SJCRH30 (cell line): ENCODE measurements at regions not wholly inside any gene's neighbourhood (a gene's known extent, or its start where the extent isn't known, plus 50 kb on each side); places are given as distances from the start of the nearest gene placed in this dataset.

Experiments used
- DNase-seq, 2 experiments: peaks; one replicate each; pipeline ENCODE4 v3.0.0-alpha.2; 2015 to 2020
- H3K27ac ChIP-seq: fragments of 250-450 bp; sonication (Bioruptor Pico); 2 replicates; pipeline ENCODE4 v1.5.1; 2020; ENCODE audit warnings: mild to moderate bottlenecking, moderate library complexity
- H3K27me3 ChIP-seq: fragments of 250-450 bp; sonication (Bioruptor Pico); 2 replicates; pipeline ENCODE4 v1.5.1; 2020; ENCODE audit warnings: mild to moderate bottlenecking, moderate library complexity
- H3K36me3 ChIP-seq: fragments of 250-450 bp; sonication (Bioruptor Pico); 2 replicates; pipeline ENCODE4 v1.5.1; 2020; ENCODE audit warnings: mild to moderate bottlenecking, moderate library complexity
- H3K4me1 ChIP-seq: fragments of 250-450 bp; sonication (Bioruptor Pico); 2 replicates; pipeline ENCODE4 v1.5.1; 2020; ENCODE audit warnings: mild to moderate bottlenecking, moderate library complexity
- H3K4me3 ChIP-seq: fragments of 250-450 bp; sonication (Bioruptor Pico); 2 replicates; pipeline ENCODE4 v1.5.1; 2020; ENCODE audit warnings: mild to moderate bottlenecking, moderate library complexity
- H3K9me3 ChIP-seq: fragments of 250-450 bp; sonication (Bioruptor Pico); replicated peaks from 2 replicates; pipeline ENCODE4 v1.5.1; 2020; ENCODE audit warnings: mild to moderate bottlenecking, moderate library complexity

DNA sequence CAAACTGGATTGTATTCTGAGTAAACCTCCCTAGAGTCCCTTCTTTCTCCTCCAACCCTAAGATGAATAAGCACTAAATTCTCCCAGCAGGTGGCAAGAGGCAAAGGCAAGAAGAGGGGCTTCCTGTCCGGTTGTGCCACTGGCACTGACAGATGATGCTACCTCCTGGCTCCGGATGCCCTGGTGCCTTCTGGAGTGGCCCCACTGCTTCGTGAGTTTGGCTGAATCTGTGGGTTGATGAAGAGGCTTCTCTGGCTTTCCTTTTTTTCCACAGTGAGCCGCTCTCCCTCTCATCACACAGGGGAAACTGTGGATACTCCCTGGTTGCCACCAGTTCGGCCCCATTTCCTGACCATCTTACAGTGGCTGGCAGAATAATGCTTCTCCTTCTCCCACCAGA is 404.7 kb downstream of the GALR1 start:
- no peak for DNase-seq
- no peaks in the 10 kb centered on the region for H3K36me3 ChIP-seq
- no peak overlapping the region for H3K4me3 ChIP-seq
- H3K27ac ChIP-seq = no peak overlapping the region
- H3K27me3 ChIP-seq = 0 out of 2 replicates have a peak, but pooled peaks cover 4% of the 10 kb centered on the region
- no peaks in the 10 kb centered on the region for H3K4me1 ChIP-seq
- no peaks in the 10 kb centered on the region for H3K9me3 ChIP-seq

DNA sequence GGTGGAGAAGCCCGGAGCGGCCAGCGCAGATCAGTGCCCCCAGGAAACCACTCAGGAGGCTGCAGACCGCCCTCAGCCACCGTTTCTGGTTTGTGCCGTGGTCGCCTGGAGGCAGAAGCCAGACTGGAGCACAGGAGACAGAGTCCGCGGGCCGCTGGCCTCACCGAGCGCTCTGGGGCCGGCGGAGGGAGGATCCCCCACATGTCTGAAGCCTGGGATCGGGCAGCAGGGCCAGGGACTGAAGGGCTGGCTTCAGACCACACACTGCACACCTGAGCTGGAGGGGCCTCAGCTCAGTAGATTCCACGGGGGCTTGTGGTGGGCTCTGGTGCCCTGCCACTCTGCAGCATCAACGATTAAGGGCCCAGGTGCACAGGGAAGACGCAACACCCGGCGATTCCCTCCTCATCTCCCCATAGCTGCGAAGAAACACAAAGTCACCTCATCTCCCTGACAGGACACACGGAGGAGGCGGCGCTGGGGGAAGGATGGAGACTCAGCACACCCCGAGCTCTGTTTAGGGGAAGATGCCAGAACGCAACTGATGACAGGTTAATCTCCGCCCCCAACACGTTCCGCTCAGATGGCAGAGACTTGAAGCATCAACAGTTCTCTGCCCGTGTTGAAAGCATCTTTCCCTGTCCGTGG is 408.1 kb downstream of the GALR1 start:
- DNase-seq = no peak
- Histone ChIP-seq H3K4me1 (no peaks in the 10 kb centered on the region), H3K27ac (no peak overlapping the region), H3K9me3 (no peaks in the 10 kb centered on the region), H3K36me3 (no peaks in the 10 kb centered on the region), H3K27me3 (no peaks in the 10 kb centered on the region), H3K4me3 (no peak overlapping the region)

GRCh38 chr18:77658299-77658662 is 408.6 kb downstream of the GALR1 start:
- Histone ChIP-seq H3K27ac (no peak overlapping the region), H3K4me1 (no peaks in the 10 kb centered on the region), H3K4me3 (no peak overlapping the region), H3K36me3 (no peaks in the 10 kb centered on the region), H3K27me3 (no peaks in the 10 kb centered on the region), H3K9me3 (no peaks in the 10 kb centered on the region)
- peak in 1 of 2 experiments; percentile 6 for DNase-seq

DNA sequence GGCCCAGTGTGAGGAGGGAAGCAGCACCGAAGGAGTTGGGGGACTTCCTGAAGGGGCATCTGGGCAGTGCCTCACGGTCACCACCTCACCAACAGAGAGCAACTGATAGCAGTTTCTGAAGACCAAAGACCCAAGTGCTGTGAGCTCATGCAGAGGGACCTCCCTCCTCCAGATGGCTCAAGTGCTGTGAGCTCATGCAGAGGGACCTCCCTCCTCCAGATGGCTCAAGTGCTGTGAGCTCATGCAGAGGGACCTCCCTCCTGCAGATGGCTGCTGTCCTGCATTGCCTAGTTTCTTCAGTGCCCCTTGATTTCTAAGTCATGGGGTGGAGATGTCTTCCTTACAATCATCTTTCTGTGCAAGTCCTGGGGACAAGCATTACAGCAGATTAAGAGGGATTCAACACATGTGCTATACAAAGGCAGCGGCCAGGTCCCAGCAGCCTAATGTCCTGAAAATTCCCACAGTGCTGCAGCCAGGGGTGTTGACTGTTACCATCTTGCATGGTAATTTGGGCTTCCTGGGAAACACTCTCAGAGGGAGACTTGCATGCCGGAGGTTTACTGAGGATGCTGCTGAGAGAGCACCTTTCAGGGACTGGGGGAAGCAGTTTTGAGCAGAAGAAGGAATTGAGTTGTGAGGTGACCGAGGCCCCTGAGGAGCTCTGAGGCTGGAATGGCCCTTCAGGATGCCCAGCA is 409.3 kb downstream of the GALR1 start:
- Histone ChIP-seq H3K36me3 (no peaks in the 10 kb centered on the region), H3K27me3 (no peaks in the 10 kb centered on the region), H3K9me3 (no peaks in the 10 kb centered on the region), H3K27ac (no peak overlapping the region), H3K4me3 (no peak overlapping the region), H3K4me1 (no peaks in the 10 kb centered on the region)
- no peak for DNase-seq

- H3K4me3 ChIP-seq = no peak overlapping the region
- H3K4me1 ChIP-seq = no peaks in the 10 kb centered on the region
- no peaks in the 10 kb centered on the region for H3K27me3 ChIP-seq
- no peak overlapping the region for H3K27ac ChIP-seq
- H3K9me3 ChIP-seq = no peaks in the 10 kb centered on the region
- DNase-seq = no peak
- H3K36me3 ChIP-seq = no peaks in the 10 kb centered on the region
Observed at GRCh38 chr18:77666613-77667012, 417.0 kb downstream of the GALR1 start.

DNA sequence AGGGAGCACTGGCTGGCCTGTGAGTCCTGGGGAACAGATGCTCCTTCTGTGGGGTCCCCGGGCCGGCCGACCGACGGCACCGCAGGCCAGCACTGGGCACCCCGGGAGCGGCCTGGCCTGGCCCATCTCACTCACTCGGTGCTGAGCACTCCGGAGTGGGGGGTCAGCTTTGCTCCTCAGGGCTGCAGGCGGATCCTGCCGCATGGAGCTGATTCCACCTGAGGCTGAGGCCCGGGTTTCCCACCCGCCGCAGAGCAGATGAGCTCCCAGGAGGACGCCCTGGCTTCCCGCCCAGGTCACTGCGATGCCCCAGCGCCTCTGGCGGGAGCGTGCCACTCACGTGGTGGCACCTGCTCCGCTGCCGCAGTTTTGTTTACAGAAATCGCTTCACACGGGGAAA is 418.6 kb downstream of the GALR1 start:
- no peaks in the 10 kb centered on the region for H3K4me1 ChIP-seq
- H3K27ac ChIP-seq = no peak overlapping the region
- DNase-seq = no peak
- no peak overlapping the region for H3K4me3 ChIP-seq
- no peaks in the 10 kb centered on the region for H3K27me3 ChIP-seq
- no peaks in the 10 kb centered on the region for H3K9me3 ChIP-seq
- H3K36me3 ChIP-seq = no peaks in the 10 kb centered on the region

DNA sequence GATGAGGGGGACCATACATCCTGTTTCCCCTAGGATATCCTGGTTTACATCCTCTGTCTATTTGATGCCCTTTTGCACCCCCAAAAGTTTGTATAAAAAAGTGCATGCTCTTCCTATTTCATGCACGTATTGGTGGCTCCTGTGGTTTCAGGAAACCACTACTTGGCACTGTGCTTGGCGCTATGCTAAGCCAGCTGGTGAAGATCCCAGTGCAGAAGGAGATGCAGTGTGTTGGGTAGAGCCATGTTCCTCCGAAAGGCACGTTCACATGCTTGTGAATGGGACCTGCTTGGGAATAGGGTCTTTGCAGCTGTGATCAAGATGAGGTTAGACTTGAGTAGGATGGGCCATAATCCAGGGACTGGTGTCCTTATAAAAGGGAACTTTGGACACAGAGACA is 419.7 kb downstream of the GALR1 start:
- no peaks in the 10 kb centered on the region for H3K36me3 ChIP-seq
- no peaks in the 10 kb centered on the region for H3K4me1 ChIP-seq
- no peaks in the 10 kb centered on the region for H3K9me3 ChIP-seq
- no peak overlapping the region for H3K27ac ChIP-seq
- H3K27me3 ChIP-seq = no peaks in the 10 kb centered on the region
- no peak for DNase-seq
- no peak overlapping the region for H3K4me3 ChIP-seq

DNA sequence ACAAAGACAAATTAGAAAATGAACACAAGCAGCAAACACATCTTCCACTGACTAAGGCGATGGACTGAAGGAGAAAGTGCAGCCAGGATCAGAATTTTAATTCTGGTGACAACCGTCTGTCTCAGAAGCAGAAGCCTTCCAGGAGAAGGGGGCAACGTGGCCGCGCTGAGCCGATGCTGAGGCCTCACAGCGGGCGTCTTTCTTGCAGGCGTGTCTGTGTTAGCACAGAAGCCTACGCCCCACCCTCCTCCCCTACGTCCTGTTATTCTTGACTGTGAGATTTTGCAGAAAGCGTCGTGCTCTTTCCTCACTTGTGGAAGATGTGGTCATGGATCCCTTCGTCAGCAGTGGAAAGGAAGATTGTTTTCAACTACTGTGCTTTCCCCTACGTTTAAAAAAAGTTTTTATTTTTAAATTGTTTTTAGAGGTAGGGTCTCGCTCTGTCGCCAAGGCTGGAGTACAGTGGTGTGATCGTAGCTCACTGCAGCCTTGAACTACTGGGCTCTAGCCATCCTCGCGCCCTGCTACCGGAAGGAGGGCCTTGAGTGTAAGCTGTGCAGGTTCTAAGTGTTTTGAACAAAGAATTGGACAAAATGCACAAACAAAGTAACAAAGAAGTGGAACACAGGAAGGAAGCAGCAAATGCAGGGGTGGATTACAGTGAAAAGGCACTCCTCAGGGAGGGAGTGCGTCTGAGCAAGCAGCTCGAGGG is 422.0 kb downstream of the GALR1 start:
- Histone ChIP-seq H3K27ac (no peak overlapping the region), H3K4me3 (no peak overlapping the region), H3K9me3 (no peaks in the 10 kb centered on the region), H3K36me3 (no peaks in the 10 kb centered on the region), H3K4me1 (no peaks in the 10 kb centered on the region), H3K27me3 (no peaks in the 10 kb centered on the region)
- DNase-seq = no peak

- no peak overlapping the region for H3K4me3 ChIP-seq
- no peaks in the 10 kb centered on the region for H3K4me1 ChIP-seq
- no peaks in the 10 kb centered on the region for H3K27me3 ChIP-seq
- H3K27ac ChIP-seq = no peak overlapping the region
- H3K36me3 ChIP-seq = no peaks in the 10 kb centered on the region
- no peak for DNase-seq
- H3K9me3 ChIP-seq = no peaks in the 10 kb centered on the region
Observed at GRCh38 chr18:77676910-77677309, 427.3 kb downstream of the GALR1 start.

GRCh38 chr18:77677536-77677935 is 427.9 kb downstream of the GALR1 start:
- Histone ChIP-seq H3K4me1 (no peaks in the 10 kb centered on the region), H3K36me3 (no peaks in the 10 kb centered on the region), H3K27me3 (no peaks in the 10 kb centered on the region), H3K4me3 (no peak overlapping the region), H3K27ac (no peak overlapping the region), H3K9me3 (no peaks in the 10 kb centered on the region)
- DNase-seq = no peak

DNA sequence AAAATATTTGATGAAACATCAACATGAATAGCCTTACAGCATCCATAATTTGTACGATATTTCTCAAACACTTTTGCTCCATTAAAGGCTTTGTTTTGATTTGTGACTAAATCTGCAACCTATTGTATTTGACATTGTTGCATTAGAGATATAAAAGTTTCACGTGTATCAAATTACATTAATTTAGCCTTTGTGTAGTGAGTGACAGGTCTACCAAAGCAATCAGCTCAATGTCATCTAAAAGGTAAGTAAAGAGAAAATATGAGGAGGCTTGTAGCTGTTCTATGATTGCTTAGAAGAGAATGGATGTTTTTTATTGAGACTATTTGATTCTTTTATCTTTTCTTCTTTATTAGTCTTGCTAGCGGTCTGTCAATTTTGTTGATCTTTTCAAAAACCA is 430.2 kb downstream of the GALR1 start:
- DNase-seq = no peak
- H3K4me1 ChIP-seq = no peaks in the 10 kb centered on the region
- no peaks in the 10 kb centered on the region for H3K9me3 ChIP-seq
- H3K27ac ChIP-seq = no peak overlapping the region
- H3K27me3 ChIP-seq = no peaks in the 10 kb centered on the region
- no peaks in the 10 kb centered on the region for H3K36me3 ChIP-seq
- H3K4me3 ChIP-seq = no peak overlapping the region

GRCh38 chr18:77700051-77700450 is 450.4 kb downstream of the GALR1 start:
- DNase-seq = peak in 1 of 2 experiments; percentile 2
- H3K4me3 ChIP-seq = no peak overlapping the region
- H3K36me3 ChIP-seq = no peaks in the 10 kb centered on the region
- no peaks in the 10 kb centered on the region for H3K27me3 ChIP-seq
- H3K27ac ChIP-seq = no peak overlapping the region
- H3K9me3 ChIP-seq = no peaks in the 10 kb centered on the region
- H3K4me1 ChIP-seq = no peaks in the 10 kb centered on the region

- Histone ChIP-seq H3K27me3 (no peaks in the 10 kb centered on the region), H3K36me3 (no peaks in the 10 kb centered on the region), H3K4me3 (no peak overlapping the region), H3K4me1 (no peaks in the 10 kb centered on the region), H3K9me3 (no peaks in the 10 kb centered on the region), H3K27ac (no peak overlapping the region)
- DNase-seq = no peak
Observed at GRCh38 chr18:77701977-77702376, 452.3 kb downstream of the GALR1 start.

GRCh38 chr18:77702686-77703085 is 453.0 kb downstream of the GALR1 start:
- DNase-seq = peak in 1 of 2 experiments; percentile 15
- no peak overlapping the region for H3K27ac ChIP-seq
- no peaks in the 10 kb centered on the region for H3K27me3 ChIP-seq
- no peaks in the 10 kb centered on the region for H3K9me3 ChIP-seq
- H3K4me3 ChIP-seq = no peak overlapping the region
- no peaks in the 10 kb centered on the region for H3K4me1 ChIP-seq
- no peaks in the 10 kb centered on the region for H3K36me3 ChIP-seq

- Histone ChIP-seq H3K27me3 (no peaks in the 10 kb centered on the region), H3K36me3 (no peaks in the 10 kb centered on the region), H3K4me1 (no peaks in the 10 kb centered on the region)
Observed at GRCh38 chr18:77705301-77705700, 455.7 kb downstream of the GALR1 start.

More at GRCh38 chr18:77705301-77705700, 455.7 kb downstream of the GALR1 start:
- H3K9me3 ChIP-seq = no peaks in the 10 kb centered on the region
- no peak overlapping the region for H3K27ac ChIP-seq
- H3K4me3 ChIP-seq = no peak overlapping the region
- DNase-seq = no peak
